A549 (cell line): ENCODE measurements at regions not wholly inside any gene's neighbourhood (a gene's known extent, or its start where the extent isn't known, plus 50 kb on each side); places are given as distances from the start of the nearest gene placed in this dataset.

Experiments
- CHD2 ChIP-seq: fragments of 150-350 bp; IDR thresholded peaks from 2 replicates; pipeline ENCODE4 v1.6.1; 2014; ENCODE audit warnings: low read length; ENCODE audit not compliant: partially characterized antibody
- CTCF ChIP-seq: fragments of >200 bp; sonication (Bioruptor Twin); formaldehyde crosslinking; IDR thresholded peaks from 3 replicates; pipeline ENCODE4 v1.5.1; 2016
- MAX ChIP-seq: IDR thresholded peaks from 2 replicates; pipeline ENCODE4 v1.6.1; 2012
- NFE2L2 ChIP-seq: fragments of 150-350 bp; conservative IDR thresholded peaks from 2 replicates; pipeline ENCODE4 v1.6.1; 2014; ENCODE audit warnings: low read length
- POLR2A ChIP-seq: IDR thresholded peaks from 2 replicates; pipeline ENCODE4 v1.6.1; 2012; ENCODE audit warnings: mild to moderate bottlenecking, low read length
- RARB ChIP-seq: fragments of 250-450 bp; sonication (Bioruptor Pico); IDR thresholded peaks from 2 replicates; pipeline ENCODE4 v1.8.0; 2021; ENCODE audit warnings: mild to moderate bottlenecking, moderate library complexity
- RFX5 ChIP-seq: fragments of 450-650 bp; IDR thresholded peaks from 2 replicates; pipeline ENCODE4 v1.7.1; 2014; ENCODE audit warnings: antibody characterized with exemption, mild to moderate bottlenecking, moderate library complexity
- ZC3H11A ChIP-seq: fragments of 450-650 bp; IDR thresholded peaks from 2 replicates; pipeline ENCODE4 v1.6.1; 2014; ENCODE audit warnings: antibody characterized with exemption, mild to moderate bottlenecking

GRCh38 chr3:117518364-117518763 is 808.8 kb downstream of the TUSC7 start:
- TF ChIP-seq CTCF: no peak
- TF ChIP-seq RFX5: no peak
- no peak for TF ChIP-seq ZC3H11A
- peak; percentile 88 for TF ChIP-seq NFE2L2
- no peak for TF ChIP-seq POLR2A
- no peak for TF ChIP-seq MAX
- no peak for TF ChIP-seq RARB
- TF ChIP-seq CHD2: no peak
